ENCODE measurements at regions not wholly inside any gene's neighbourhood (a gene's known extent, or its start where the extent isn't known, plus 50 kb on each side); places are given as distances from the start of the nearest gene placed in this dataset.

DNA sequence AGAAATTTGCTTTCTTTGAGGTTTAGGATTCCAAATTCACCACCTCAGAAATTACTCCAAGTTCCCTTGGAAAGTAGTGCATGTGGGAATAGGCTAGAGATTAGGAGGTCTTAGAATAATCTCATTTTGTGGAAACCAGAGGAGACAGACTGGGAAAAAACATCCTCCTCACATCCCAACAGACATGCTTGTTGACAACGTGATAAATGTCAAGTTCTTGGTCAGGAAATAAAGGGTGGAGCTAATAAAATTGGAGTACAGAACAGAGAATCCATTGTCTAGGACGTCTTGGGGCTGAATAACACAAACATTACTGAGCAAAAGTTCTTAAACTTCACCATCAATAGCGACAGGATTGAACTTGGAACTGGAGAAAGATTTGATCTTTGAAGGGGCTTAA, 233.4 kb downstream of the PABPC4L start:
- Histone ChIP-seq H3K4me3 (ENCODE audit: low read depth, low read length, poor library complexity, severe bottlenecking) (no peak overlapping the region), H3K27me3 (replicated peaks; ENCODE audit: insufficient read depth, low read depth, low read length, poor library complexity) (no peaks in the 10 kb centered on the region), H3K27ac (ENCODE audit: low read depth, low read length, poor library complexity, severe bottlenecking) (no peak overlapping the region), H3K9me3 (ENCODE audit: low read depth, low read length, poor library complexity, severe bottlenecking) (peaks cover 8% of the 10 kb centered on the region), H3K4me1 (ENCODE audit: insufficient read depth, low read length, poor library complexity, severe bottlenecking) (no peaks in the 10 kb centered on the region), H3K36me3 (ENCODE audit: insufficient read depth, low read length, poor library complexity, severe bottlenecking) (no peaks in the 10 kb centered on the region)
- CTCF ChIA-PET = no interaction called here
- POLR2A ChIA-PET (ENCODE audit: low non-redundant PET) = no interaction called here
- no peak for TF ChIP-seq EZH2 (IDR thresholded peaks at IDR 0.05; ENCODE audit: borderline replicate concordance, low read depth, low read length, poor library complexity, severe bottlenecking)
- TF ChIP-seq, protein P1, sequence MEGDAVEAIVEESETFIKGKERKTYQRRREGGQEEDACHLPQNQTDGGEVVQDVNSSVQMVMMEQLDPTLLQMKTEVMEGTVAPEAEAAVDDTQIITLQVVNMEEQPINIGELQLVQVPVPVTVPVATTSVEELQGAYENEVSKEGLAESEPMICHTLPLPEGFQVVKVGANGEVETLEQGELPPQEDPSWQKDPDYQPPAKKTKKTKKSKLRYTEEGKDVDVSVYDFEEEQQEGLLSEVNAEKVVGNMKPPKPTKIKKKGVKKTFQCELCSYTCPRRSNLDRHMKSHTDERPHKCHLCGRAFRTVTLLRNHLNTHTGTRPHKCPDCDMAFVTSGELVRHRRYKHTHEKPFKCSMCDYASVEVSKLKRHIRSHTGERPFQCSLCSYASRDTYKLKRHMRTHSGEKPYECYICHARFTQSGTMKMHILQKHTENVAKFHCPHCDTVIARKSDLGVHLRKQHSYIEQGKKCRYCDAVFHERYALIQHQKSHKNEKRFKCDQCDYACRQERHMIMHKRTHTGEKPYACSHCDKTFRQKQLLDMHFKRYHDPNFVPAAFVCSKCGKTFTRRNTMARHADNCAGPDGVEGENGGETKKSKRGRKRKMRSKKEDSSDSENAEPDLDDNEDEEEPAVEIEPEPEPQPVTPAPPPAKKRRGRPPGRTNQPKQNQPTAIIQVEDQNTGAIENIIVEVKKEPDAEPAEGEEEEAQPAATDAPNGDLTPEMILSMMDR (conservative IDR thresholded peaks at IDR 0.05; ENCODE audit: low read depth, low read length) = no peak
- intact Hi-C loops (cut with micrococcal nuclease; ENCODE audit: unreplicated experiment) = no loop called here
- DNase-seq (ENCODE audit: low spot score) = no peak
- no TSS peak for BruUV-seq (replicated peaks)

DNA sequence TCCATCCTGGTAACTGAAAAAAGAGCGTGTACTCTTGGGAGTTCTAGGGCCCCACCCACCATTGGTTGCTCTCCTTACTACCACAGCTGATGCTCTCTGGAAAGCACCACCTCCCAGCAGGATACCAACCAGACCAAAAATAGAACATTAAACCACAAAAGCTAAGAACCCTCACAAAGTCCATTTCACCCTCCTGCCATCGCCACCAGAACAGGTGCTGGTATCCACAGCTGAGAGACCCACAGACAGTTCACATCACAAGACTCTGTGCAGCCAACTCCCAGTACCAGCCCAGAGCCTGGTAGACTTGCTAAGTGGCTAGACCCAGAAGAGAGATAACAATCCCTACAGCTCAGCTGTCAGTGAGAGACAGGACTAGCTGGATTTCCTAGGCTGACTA, 240.6 kb downstream of the PABPC4L start:
- TF ChIP-seq, protein P1 (conservative IDR thresholded peaks at IDR 0.05; ENCODE audit: low read depth, low read length) = no peak
- TF ChIP-seq EZH2 (IDR thresholded peaks at IDR 0.05; ENCODE audit: borderline replicate concordance, low read depth, low read length, poor library complexity, severe bottlenecking) = no peak
- CTCF ChIA-PET = no interaction called here

DNA sequence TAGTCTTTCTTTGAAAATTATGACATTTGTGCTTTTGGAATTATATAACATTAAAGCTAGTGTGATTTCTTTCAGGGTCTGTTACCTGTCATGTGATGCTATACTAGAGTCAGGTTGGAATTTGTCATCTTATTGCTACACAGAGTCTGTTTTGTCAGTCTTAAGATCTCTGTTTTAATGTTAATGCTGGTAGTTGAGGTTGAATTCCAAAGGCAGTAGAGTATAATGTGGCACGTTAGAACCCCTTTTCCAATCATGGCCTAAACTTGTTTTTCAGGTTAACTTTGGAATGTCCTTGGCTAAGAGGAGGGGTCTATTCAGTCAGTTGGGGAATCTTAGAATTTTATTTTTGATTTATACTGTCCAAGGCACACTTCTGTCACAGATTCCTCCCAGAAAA, 258.5 kb downstream of the PABPC4L start:
- Histone ChIP-seq H3K27me3 (replicated peaks; ENCODE audit: insufficient read depth, low read depth, low read length, poor library complexity) (no peaks in the 10 kb centered on the region), H3K27ac (ENCODE audit: low read depth, low read length, poor library complexity, severe bottlenecking) (no peak overlapping the region), H3K36me3 (ENCODE audit: insufficient read depth, low read length, poor library complexity, severe bottlenecking) (no peaks in the 10 kb centered on the region), H3K4me1 (ENCODE audit: insufficient read depth, low read length, poor library complexity, severe bottlenecking) (no peaks in the 10 kb centered on the region), H3K9me3 (ENCODE audit: low read depth, low read length, poor library complexity, severe bottlenecking) (no peaks in the 10 kb centered on the region), H3K4me3 (ENCODE audit: low read depth, low read length, poor library complexity, severe bottlenecking) (no peak overlapping the region)
- DNase-seq (ENCODE audit: low spot score) = no peak
- no TSS peak for BruUV-seq (replicated peaks)
- TF ChIP-seq, protein P1 (conservative IDR thresholded peaks at IDR 0.05; ENCODE audit: low read depth, low read length) = no peak
- no peak for TF ChIP-seq EZH2 (IDR thresholded peaks at IDR 0.05; ENCODE audit: borderline replicate concordance, low read depth, low read length, poor library complexity, severe bottlenecking)
- ChIA-PET POLR2A (ENCODE audit: low non-redundant PET) (no interaction called here), CTCF (no interaction called here)
- intact Hi-C loops (cut with micrococcal nuclease; ENCODE audit: unreplicated experiment) = no loop called here

More for the DNA sequence above, 240.6 kb downstream of the PABPC4L start:
- POLR2A ChIA-PET (ENCODE audit: low non-redundant PET) = no interaction called here
- BruUV-seq (replicated peaks) = no TSS peak
- no peaks in the 10 kb centered on the region for H3K36me3 ChIP-seq (ENCODE audit: insufficient read depth, low read length, poor library complexity, severe bottlenecking)
- no peaks in the 10 kb centered on the region for H3K27me3 ChIP-seq (replicated peaks; ENCODE audit: insufficient read depth, low read depth, low read length, poor library complexity)
- peaks cover 10% of the 10 kb centered on the region for H3K9me3 ChIP-seq (ENCODE audit: low read depth, low read length, poor library complexity, severe bottlenecking)
- H3K27ac ChIP-seq (ENCODE audit: low read depth, low read length, poor library complexity, severe bottlenecking) = no peak overlapping the region
- intact Hi-C loops (cut with micrococcal nuclease; ENCODE audit: unreplicated experiment) = no loop called here
- no peak overlapping the region for H3K4me3 ChIP-seq (ENCODE audit: low read depth, low read length, poor library complexity, severe bottlenecking)
- no peak for DNase-seq (ENCODE audit: low spot score)
- no peaks in the 10 kb centered on the region for H3K4me1 ChIP-seq (ENCODE audit: insufficient read depth, low read length, poor library complexity, severe bottlenecking)
